H1 (cell line): ENCODE measurements at regions not wholly inside any gene's neighbourhood (a gene's known extent, or its start where the extent isn't known, plus 50 kb on each side); places are given as distances from the start of the nearest gene placed in this dataset.
A peak's percentile ranks its signal among the peaks of the same experiment; 100 is the strongest.

Source experiments
- CTCF ChIA-PET: fragments of 300-600 bp; sonication (Branson Sonifier 250); formaldehyde crosslinking; loops from one replicate; lab custom pipeline; 2021; ENCODE audit not compliant: partially characterized antibody; lab: Charles Lee
- POLR2A ChIA-PET: fragments of 300-600 bp; sonication (Branson Sonifier 250); formaldehyde crosslinking; loops from one replicate; lab custom pipeline; 2021; ENCODE audit warnings: inconsistent platforms; ENCODE audit not compliant: partially characterized antibody; lab: Charles Lee
- DNase-seq, 2 experiments: peaks; one replicate each; pipeline versions ENCODE4 v3.0.0 to v3.0.0-alpha.2; 2010 to 2022; ENCODE audit warnings: low spot score in 2 of 2, low read depth in 1 of 2, mixed read lengths in 1 of 2
- FAIRE-seq: peaks from 2 replicates; lab custom pipeline; 2011; peaks lifted over from hg19 to GRCh38; lab: Jason Lieb, UNC
- H2AFZ ChIP-seq: 2 replicates; pipeline ENCODE4 v1.8.1; 2012; ENCODE audit warnings: low read length, inconsistent platforms
- H2AK5ac ChIP-seq: 2 replicates; pipeline ENCODE4 v1.6.1; 2013; ENCODE audit warnings: low read depth, low read length
- H2BK120ac ChIP-seq: replicated peaks from 2 replicates; pipeline ENCODE3; 2013; ENCODE audit warnings: low read depth, low read length, inconsistent platforms
- H2BK12ac ChIP-seq: 2 replicates; pipeline ENCODE4 v1.6.1; 2013; ENCODE audit warnings: low read depth, low read length
- H2BK15ac ChIP-seq: 2 replicates; pipeline ENCODE4 v1.6.1; 2013; ENCODE audit warnings: low read length
- H2BK20ac ChIP-seq: 2 replicates; pipeline ENCODE4 v1.6.1; 2013; ENCODE audit warnings: low read length
- H2BK5ac ChIP-seq: 2 replicates; pipeline ENCODE4 v1.6.1; 2013; ENCODE audit warnings: low read depth, low read length
- H3K14ac ChIP-seq: 2 replicates; pipeline ENCODE4 v1.6.1; 2013; ENCODE audit warnings: inconsistent platforms; ENCODE audit not compliant: insufficient read length
- H3K18ac ChIP-seq: 2 replicates; pipeline ENCODE4 v1.6.1; 2013; ENCODE audit warnings: low read length; ENCODE audit errors: extremely low read depth
- H3K23ac ChIP-seq: 2 replicates; pipeline ENCODE4 v1.6.1; 2013; ENCODE audit warnings: inconsistent platforms; ENCODE audit not compliant: insufficient read length
- H3K23me2 ChIP-seq: 2 replicates; pipeline ENCODE4 v1.6.1; 2013; ENCODE audit warnings: low read depth, low read length
- H3K27ac ChIP-seq: 2 replicates; pipeline ENCODE4 v1.6.1; 2011; ENCODE audit warnings: low read depth, low read length, inconsistent platforms
- H3K27me3 ChIP-seq, 4 experiments: replicated peaks in 1 of 4; 1 replicate in 1 of 4; 2 replicates in 3 of 4; pipeline versions ENCODE4 v1.6.1 to v1.8.1; 2011 to 2013; ENCODE audit warnings: low read length in 3 of 4, mild to moderate bottlenecking in 3 of 4, inconsistent platforms in 2 of 4, mixed read lengths in 2 of 4, moderate library complexity in 1 of 4; ENCODE audit not compliant: control insufficient read depth in 3 of 4, insufficient read depth in 3 of 4; ENCODE audit errors: extremely low read depth in 1 of 4
- H3K36me3 ChIP-seq, 4 experiments: 2 replicates each; pipeline versions ENCODE4 v1.6.1 to v1.8.1; 2011 to 2013; ENCODE audit warnings: mild to moderate bottlenecking in 4 of 4, low read length in 3 of 4, moderate library complexity in 2 of 4, control low read depth in 1 of 4, inconsistent platforms in 1 of 4; ENCODE audit not compliant: insufficient read depth in 4 of 4, control insufficient read depth in 2 of 4
- H3K4ac ChIP-seq: replicated peaks from 2 replicates; pipeline ENCODE3; 2013; ENCODE audit warnings: low read length, low read depth, mixed read lengths, inconsistent platforms; ENCODE audit not compliant: insufficient read length
- H3K4me1 ChIP-seq, 4 experiments: replicated peaks in 1 of 4; 1 replicate in 1 of 4; 2 replicates in 3 of 4; pipeline versions ENCODE4 v1.6.1 to v1.8.1; 2011 to 2013; ENCODE audit warnings: low read length in 3 of 4, inconsistent platforms in 2 of 4, mixed read lengths in 1 of 4; ENCODE audit not compliant: insufficient read depth in 4 of 4, control insufficient read depth in 3 of 4
- H3K4me2 ChIP-seq, 2 experiments: 2 replicates each; pipeline versions ENCODE4 v1.6.1 to v1.8.1; 2011 to 2013; ENCODE audit warnings: low read depth in 2 of 2, low read length in 2 of 2, control low read depth in 1 of 2, inconsistent platforms in 1 of 2, mild to moderate bottlenecking in 1 of 2; ENCODE audit not compliant: insufficient read depth in 1 of 2
- H3K4me3 ChIP-seq, 4 experiments: fragments of 200-600, 300-600 bp in 1 of 4; sonication (generic), shearing (Covaris generic), sonication (Bioruptor Twin) in 1 of 4; 2 replicates each; pipeline versions ENCODE4 v1.5.1 to v1.8.1; 2011 to 2016; ENCODE audit warnings: low read length in 4 of 4, low read depth in 3 of 4, control low read depth in 2 of 4, inconsistent platforms in 2 of 4, mild to moderate bottlenecking in 2 of 4, mixed read lengths in 1 of 4, moderate library complexity in 1 of 4; ENCODE audit not compliant: insufficient read depth in 2 of 4; ENCODE audit errors: extremely low read depth in 1 of 4
- H3K56ac ChIP-seq: replicated peaks from 2 replicates; pipeline ENCODE3; 2013; ENCODE audit warnings: low read depth, mild to moderate bottlenecking, mixed read lengths, low read length, inconsistent platforms; ENCODE audit not compliant: insufficient read length
- H3K79me1 ChIP-seq: 2 replicates; pipeline ENCODE4 v1.6.1; 2013; ENCODE audit warnings: low read depth, low read length, control low read depth
- H3K79me2 ChIP-seq, 2 experiments: 2 replicates each; pipeline versions ENCODE4 v1.6.1 to v1.8.1; 2012 to 2013; ENCODE audit warnings: low read length in 2 of 2, mild to moderate bottlenecking in 2 of 2, inconsistent platforms in 1 of 2; ENCODE audit not compliant: insufficient read depth in 2 of 2, control insufficient read depth in 1 of 2
- H3K9ac ChIP-seq, 4 experiments: replicated peaks in 1 of 4; 1 replicate in 1 of 4; 2 replicates in 3 of 4; pipeline versions ENCODE4 v1.6.1 to v1.8.1; 2011 to 2013; ENCODE audit warnings: low read depth in 3 of 4, low read length in 3 of 4, control low read depth in 2 of 4, mild to moderate bottlenecking in 2 of 4, moderate library complexity in 2 of 4, inconsistent platforms in 1 of 4; ENCODE audit errors: extremely low read depth in 1 of 4
- H3K9me3 ChIP-seq, 2 experiments: 2 replicates each; pipeline versions ENCODE4 v1.6.1 to v1.8.1; 2012 to 2013; ENCODE audit warnings: mild to moderate bottlenecking in 2 of 2, moderate library complexity in 2 of 2, control low read depth in 1 of 2, inconsistent platforms in 1 of 2, low read depth in 1 of 2, low read length in 1 of 2, mixed read lengths in 1 of 2; ENCODE audit not compliant: insufficient read depth in 2 of 2
- H4K20me1 ChIP-seq, 2 experiments: replicated peaks in 1 of 2; 2 replicates each; pipeline versions ENCODE3 to v1.8.1; 2011 to 2013; ENCODE audit warnings: inconsistent platforms in 2 of 2, low read length in 2 of 2, mild to moderate bottlenecking in 1 of 2; ENCODE audit not compliant: insufficient read depth in 2 of 2, control insufficient read depth in 1 of 2
- H4K5ac ChIP-seq: 2 replicates; pipeline ENCODE4 v1.6.1; 2013; ENCODE audit warnings: low read length, low read depth, mixed read lengths, inconsistent platforms; ENCODE audit not compliant: insufficient read length
- H4K8ac ChIP-seq: 2 replicates; pipeline ENCODE4 v1.8.0; 2013; ENCODE audit warnings: mild to moderate bottlenecking, moderate library complexity, low read length, inconsistent platforms; ENCODE audit not compliant: insufficient read depth; ENCODE audit errors: extremely low read depth
- H4K91ac ChIP-seq: replicated peaks from 2 replicates; pipeline ENCODE3; 2013; ENCODE audit warnings: low read length, mixed read lengths, inconsistent platforms; ENCODE audit not compliant: insufficient read length
- GABPA ChIP-seq: IDR thresholded peaks from 2 replicates; pipeline ENCODE4 v1.6.1; 2011; ENCODE audit warnings: mild to moderate bottlenecking, low read length, moderate library complexity, borderline replicate concordance; ENCODE audit not compliant: insufficient read depth
- JUND ChIP-seq: IDR thresholded peaks from 2 replicates; pipeline ENCODE4 v1.6.1; 2011; ENCODE audit warnings: mild to moderate bottlenecking, improper control_type of control experiment, low read length
- YY1 ChIP-seq: IDR thresholded peaks from 2 replicates; pipeline ENCODE4 v1.6.1; 2011; ENCODE audit warnings: low read depth, mild to moderate bottlenecking, low read length
- WGBS, 2 experiments: shearing (Covaris generic) in 1 of 2; methylation state at CpG; one replicate each; pipeline versions ENCODE4 v1.1.6 to v1.1.7; 2013 to 2015; ENCODE audit warnings: low lambda C conversion rate in 2 of 2, mixed read lengths in 2 of 2, inconsistent platforms in 1 of 2, low coverage in 1 of 2, missing lambda C conversion rate in 1 of 2; ENCODE audit not compliant: insufficient replicate concordance in 2 of 2, insufficient coverage in 1 of 2, insufficient read length in 1 of 2; ENCODE audit errors: extremely low coverage in 1 of 2, missing lambda C conversion rate in 1 of 2; 5-methylcytosine and 5-hydroxymethylcytosine counted together

GRCh38 chr11:70544774-70545609, 146.7 kb downstream of the CTTN start:
- TF ChIP-seq JUND (peak; percentile 13; the same call in 1 of the 2 replicates), GABPA (peak; percentile 27; the same call in 1 of the 2 replicates), YY1 (no peak)
- no peaks in the 10 kb centered on the region for H3K79me2 ChIP-seq
- no peak overlapping the region for H2AFZ ChIP-seq
- H3K79me1 ChIP-seq, result peaks cover 6% of the 10 kb centered on the region; the same call in 1 of the 2 replicates
- H3K9ac ChIP-seq, result no peak overlapping the region
- no peaks in the 10 kb centered on the region for H3K23me2 ChIP-seq
- peaks cover 0 to 21% (median 16%) of the 10 kb centered on the region in 4 experiments; a peak in 6 of 7 replicates for H3K4me1 ChIP-seq
- H2BK20ac ChIP-seq, result no peak overlapping the region; the same call in 1 of the 2 replicates
- H3K4me3 ChIP-seq, result no peak overlapping the region
- no peak overlapping the region for H2BK12ac ChIP-seq
- H2BK5ac ChIP-seq, result peak overlapping the region; percentile 84
- H4K5ac ChIP-seq, result peak overlapping the region; percentile 0
- no peak overlapping the region for H3K23ac ChIP-seq
- no peak overlapping the region; the same call in 1 of the 2 replicates for H2BK15ac ChIP-seq
- H2AK5ac ChIP-seq, result no peak overlapping the region
- POLR2A ChIA-PET, result interaction anchor here (1.2 to 1.9 kb wide), 2 partner anchors 21 to 41 kb away, joined by 3 to 5 read pairs; no protein-coding TSS in a partner anchor
- no peaks in the 10 kb centered on the region; a peak in 1 of 4 replicates for H3K9me3 ChIP-seq
- no peaks in the 10 kb centered on the region for H3K27me3 ChIP-seq
- H3K27ac ChIP-seq, result no peak overlapping the region
- DNase-seq, result peak in 1 of 2 experiments; percentile 57
- 80% methylated on average over 36 of the region's 36 CpGs; no CpG with 5 or more reads in 1 of the 2 experiments for WGBS, 2 experiments
- FAIRE-seq, result no peak
- peak overlapping the region; percentile 76 for H4K91ac ChIP-seq
- H3K14ac ChIP-seq, result no peak overlapping the region
- peak overlapping the region; percentile 53 for H4K8ac ChIP-seq
- no peak overlapping the region for H3K56ac ChIP-seq
- H3K4ac ChIP-seq, result peak overlapping the region; percentile 14
- peak overlapping the region; percentile 4; the same call in 1 of the 2 replicates for H3K18ac ChIP-seq
- peak overlapping the region in 1 of 2 experiments; percentile 16; a peak in 2 of 4 replicates for H3K4me2 ChIP-seq
- H2BK120ac ChIP-seq, result no peak overlapping the region
- H4K20me1 ChIP-seq, result peaks cover 2 to 4% of the 10 kb centered on the region in 2 experiments
- CTCF ChIA-PET, result interaction anchor here (0.9 to 1.9 kb wide), 17 partner anchors 8 to 177 kb away, joined by 3 to 11 read pairs (median 3); no protein-coding TSS in a partner anchor
- H3K36me3 ChIP-seq, result no peaks in the 10 kb centered on the region
